ENCODE measurements at regions not wholly inside any gene's neighbourhood (a gene's known extent, or its start where the extent isn't known, plus 50 kb on each side); places are given as distances from the start of the nearest gene placed in this dataset.

DNA sequence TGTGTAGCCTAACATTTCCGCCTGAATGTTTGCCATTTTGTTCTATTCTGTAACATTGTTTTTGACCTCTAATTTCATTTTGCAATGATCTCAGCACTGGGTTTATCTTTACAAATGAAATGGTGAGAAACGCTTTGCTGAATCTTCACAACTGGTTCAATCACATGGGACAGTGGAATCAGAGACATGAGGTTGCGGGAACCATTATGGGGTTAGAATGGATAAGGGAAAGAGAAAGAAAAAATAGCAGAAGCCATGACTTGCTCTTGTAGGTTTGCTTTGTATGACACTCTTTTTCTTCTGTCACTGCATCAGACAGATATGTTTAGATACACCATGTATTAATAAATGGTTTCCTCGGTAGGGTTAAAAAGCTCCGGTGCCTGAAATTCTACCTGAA is 114.3 kb upstream of the PELI1 start:
- H3K4me3 ChIP-seq (ENCODE audit: control insufficient read depth, low read depth, low read length): no peak overlapping the region
- TF ChIP-seq, protein P1, sequence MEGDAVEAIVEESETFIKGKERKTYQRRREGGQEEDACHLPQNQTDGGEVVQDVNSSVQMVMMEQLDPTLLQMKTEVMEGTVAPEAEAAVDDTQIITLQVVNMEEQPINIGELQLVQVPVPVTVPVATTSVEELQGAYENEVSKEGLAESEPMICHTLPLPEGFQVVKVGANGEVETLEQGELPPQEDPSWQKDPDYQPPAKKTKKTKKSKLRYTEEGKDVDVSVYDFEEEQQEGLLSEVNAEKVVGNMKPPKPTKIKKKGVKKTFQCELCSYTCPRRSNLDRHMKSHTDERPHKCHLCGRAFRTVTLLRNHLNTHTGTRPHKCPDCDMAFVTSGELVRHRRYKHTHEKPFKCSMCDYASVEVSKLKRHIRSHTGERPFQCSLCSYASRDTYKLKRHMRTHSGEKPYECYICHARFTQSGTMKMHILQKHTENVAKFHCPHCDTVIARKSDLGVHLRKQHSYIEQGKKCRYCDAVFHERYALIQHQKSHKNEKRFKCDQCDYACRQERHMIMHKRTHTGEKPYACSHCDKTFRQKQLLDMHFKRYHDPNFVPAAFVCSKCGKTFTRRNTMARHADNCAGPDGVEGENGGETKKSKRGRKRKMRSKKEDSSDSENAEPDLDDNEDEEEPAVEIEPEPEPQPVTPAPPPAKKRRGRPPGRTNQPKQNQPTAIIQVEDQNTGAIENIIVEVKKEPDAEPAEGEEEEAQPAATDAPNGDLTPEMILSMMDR (IDR thresholded peaks at IDR 0.05; ENCODE audit: control insufficient read depth, insufficient read depth, low read depth, low read length, missing control alignments): no peak
- no peak for DNase-seq (ENCODE audit: low read depth)

DNA sequence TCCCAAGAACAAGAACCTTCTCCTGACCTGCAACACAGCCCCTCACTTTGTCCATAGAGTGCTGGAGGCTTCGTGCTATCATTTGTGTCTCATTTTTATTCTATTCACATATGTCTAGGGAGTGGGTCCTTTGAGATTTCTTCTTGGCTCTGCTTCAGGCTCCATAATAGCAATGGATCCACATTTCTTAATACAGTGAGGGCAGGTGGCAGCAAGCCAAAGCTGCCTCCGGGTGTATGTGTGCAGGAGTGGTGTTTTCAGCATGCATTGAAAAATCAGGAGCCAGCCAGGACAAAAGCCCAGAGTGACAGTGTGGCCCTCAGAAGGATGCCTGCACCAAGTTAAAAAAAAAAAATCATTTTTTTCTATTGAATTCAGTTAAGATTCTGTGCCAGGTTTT is 115.1 kb upstream of the PELI1 start:
- H3K4me3 ChIP-seq (ENCODE audit: control insufficient read depth, low read depth, low read length): no peak overlapping the region
- TF ChIP-seq, protein P1 (IDR thresholded peaks at IDR 0.05; ENCODE audit: control insufficient read depth, insufficient read depth, low read depth, low read length, missing control alignments): no peak
- no peak for DNase-seq (ENCODE audit: low read depth)

DNA sequence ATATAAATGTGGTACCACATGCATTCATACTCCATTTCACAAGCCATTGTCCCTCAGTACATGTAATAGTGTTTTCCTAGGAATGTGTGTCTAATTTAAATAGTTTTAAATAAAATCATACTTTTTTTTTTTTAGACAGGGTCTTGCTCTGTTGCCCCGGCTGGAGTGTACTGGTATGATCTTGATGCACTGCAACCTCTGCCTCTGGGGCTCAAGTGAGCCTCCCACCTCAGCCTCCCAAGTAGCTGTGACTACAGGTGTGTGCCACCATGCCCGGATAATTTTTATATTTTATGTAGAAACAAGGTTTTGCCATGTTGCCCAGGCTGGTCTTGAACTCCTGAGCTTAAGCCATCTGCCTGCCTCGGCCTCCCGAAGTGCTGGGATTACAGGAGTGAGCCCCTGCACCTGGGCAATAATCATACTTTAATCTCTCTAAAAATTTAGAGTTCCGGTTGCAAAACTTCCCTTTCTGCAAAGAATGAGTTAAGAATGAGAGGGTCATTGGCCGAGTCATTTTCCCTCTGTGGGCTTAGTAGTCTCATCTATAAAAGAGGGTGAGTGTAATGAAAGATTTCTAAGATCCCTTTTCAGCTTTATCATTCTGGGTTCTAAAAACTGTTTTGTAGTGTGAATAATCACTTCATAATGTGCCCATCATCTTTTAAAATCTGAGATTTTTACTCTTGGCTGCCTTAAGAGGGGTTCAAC is 116.0 kb upstream of the PELI1 start:
- DNase-seq (ENCODE audit: low read depth): no peak
- no peak overlapping the region for H3K4me3 ChIP-seq (ENCODE audit: control insufficient read depth, low read depth, low read length)
- TF ChIP-seq, protein P1 (IDR thresholded peaks at IDR 0.05; ENCODE audit: control insufficient read depth, insufficient read depth, low read depth, low read length, missing control alignments): no peak

DNA sequence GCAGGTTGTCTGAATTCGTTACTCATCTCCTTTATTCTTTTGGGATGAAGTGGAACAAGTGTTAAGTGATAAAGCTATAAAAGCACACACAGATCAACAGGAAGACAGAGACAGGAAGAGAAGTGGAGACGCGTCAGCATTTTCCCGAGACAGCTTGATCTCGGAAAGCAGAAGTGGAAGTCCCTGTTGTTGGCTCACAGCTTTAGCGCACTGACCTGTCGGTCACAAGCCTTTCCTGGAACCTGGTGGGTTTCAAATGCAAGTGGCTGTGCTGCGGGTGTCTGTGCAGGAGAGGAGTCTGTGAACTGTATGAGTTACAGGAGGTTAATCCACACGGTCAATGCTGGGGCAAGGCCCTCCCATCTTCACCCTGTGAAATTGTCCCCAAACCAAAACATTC is 116.6 kb upstream of the PELI1 start:
- H3K4me3 ChIP-seq (ENCODE audit: control insufficient read depth, low read depth, low read length): no peak overlapping the region
- no peak for DNase-seq (ENCODE audit: low read depth)
- TF ChIP-seq, protein P1 (IDR thresholded peaks at IDR 0.05; ENCODE audit: control insufficient read depth, insufficient read depth, low read depth, low read length, missing control alignments): no peak

DNA sequence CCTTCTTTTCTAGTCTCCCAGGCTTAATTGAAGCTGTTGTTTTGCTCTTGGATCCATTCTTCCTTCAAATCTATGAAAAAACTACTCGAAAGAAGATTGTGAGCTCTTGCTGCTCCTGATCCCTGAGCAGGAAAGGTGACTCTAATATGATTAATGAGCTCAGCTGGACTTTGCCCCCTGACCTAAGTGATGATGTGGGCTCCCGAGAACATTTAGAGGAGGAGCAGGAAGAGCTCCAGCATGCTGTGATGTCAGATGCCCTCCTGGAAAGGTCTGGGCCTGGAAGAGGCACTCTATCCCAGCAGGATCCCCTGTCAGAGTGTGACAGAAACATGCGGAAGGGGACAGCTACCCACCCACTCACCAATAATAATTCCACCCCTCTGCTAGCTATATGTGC is 117.9 kb upstream of the PELI1 start:
- TF ChIP-seq, protein P1 (IDR thresholded peaks at IDR 0.05; ENCODE audit: control insufficient read depth, insufficient read depth, low read depth, low read length, missing control alignments): no peak
- no peak overlapping the region for H3K4me3 ChIP-seq (ENCODE audit: control insufficient read depth, low read depth, low read length)
- no peak for DNase-seq (ENCODE audit: low read depth)

DNA sequence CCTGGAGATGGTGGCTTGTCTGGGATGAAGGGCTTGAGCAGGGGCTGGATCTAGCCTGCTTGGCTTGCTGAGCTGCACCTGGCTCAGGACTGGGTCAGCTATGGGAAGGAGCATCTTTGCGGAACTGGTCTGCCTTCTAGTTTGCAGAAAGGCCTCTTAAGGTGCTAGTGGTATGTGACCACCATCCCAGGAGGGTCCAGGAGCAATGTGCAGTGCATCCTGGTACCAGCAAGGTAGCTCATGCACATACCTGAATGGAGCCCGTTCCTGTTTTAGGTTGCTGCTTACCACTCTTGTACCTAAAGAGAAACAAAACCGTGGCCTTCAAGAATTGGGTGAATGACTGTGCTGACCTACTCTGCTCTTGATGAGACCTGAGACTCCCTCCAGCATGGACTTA is 118.6 kb upstream of the PELI1 start:
- TF ChIP-seq, protein P1 (IDR thresholded peaks at IDR 0.05; ENCODE audit: control insufficient read depth, insufficient read depth, low read depth, low read length, missing control alignments): no peak
- DNase-seq (ENCODE audit: low read depth): no peak

More for the DNA sequence above, 118.6 kb upstream of the PELI1 start:
- no peak overlapping the region for H3K4me3 ChIP-seq (ENCODE audit: control insufficient read depth, low read depth, low read length)
